SK-N-SH treated with all-trans-retinoic acid at 6 μM for 48 hours (cell line): ENCODE measurements at regions not wholly inside any gene's neighbourhood (a gene's known extent, or its start where the extent isn't known, plus 50 kb on each side); places are given as distances from the start of the nearest gene placed in this dataset.

Source experiments
- ARNTL ChIP-seq: fragments of 450-650 bp; formaldehyde crosslinking; IDR thresholded peaks from 2 replicates; pipeline ENCODE4 v1.5.0; 2020; ENCODE audit warnings: low read depth, mild to moderate bottlenecking, moderate library complexity, borderline replicate concordance
- ISL1 ChIP-seq: fragments of 250-450 bp; sonication (Bioruptor Pico); IDR thresholded peaks from 2 replicates; pipeline ENCODE4 v2.1.2; 2022; ENCODE audit warnings: mild to moderate bottlenecking, moderate library complexity
- OSR1 ChIP-seq: fragments of 250-450 bp; sonication (Bioruptor Pico); IDR thresholded peaks from 2 replicates; pipeline ENCODE4 v1.8.0; 2022; ENCODE audit warnings: moderate library complexity, mild to moderate bottlenecking, inconsistent platforms
- PATZ1 ChIP-seq: fragments of 250-450 bp; sonication (Bioruptor Pico); IDR thresholded peaks from 2 replicates; pipeline ENCODE4 v1.8.0; 2020; ENCODE audit warnings: mild to moderate bottlenecking, moderate library complexity, borderline replicate concordance
- ZC3H10 ChIP-seq: fragments of 250-450 bp; sonication (Bioruptor Pico); IDR thresholded peaks from 2 replicates; pipeline ENCODE4 v1.5.1; 2021; ENCODE audit warnings: mild to moderate bottlenecking, moderate library complexity
- ZFP30 ChIP-seq: fragments of 450-650 bp; formaldehyde crosslinking; IDR thresholded peaks from 2 replicates; pipeline ENCODE4 v1.5.0; 2022; ENCODE audit warnings: mild to moderate bottlenecking, moderate library complexity
- ZNF565 ChIP-seq: fragments of 450-650 bp; formaldehyde crosslinking; conservative IDR thresholded peaks from 2 replicates; pipeline ENCODE4 v1.5.0; 2020; ENCODE audit warnings: low read depth, mild to moderate bottlenecking, moderate library complexity
- ZNF70 ChIP-seq: fragments of 450-650 bp; formaldehyde crosslinking; IDR thresholded peaks from 2 replicates; pipeline ENCODE4 v1.5.0; 2020; ENCODE audit warnings: mild to moderate bottlenecking, moderate library complexity
- ZNF8 ChIP-seq: fragments of 450-650 bp; formaldehyde crosslinking; IDR thresholded peaks from 2 replicates; pipeline ENCODE4 v1.5.0; 2020; ENCODE audit warnings: mild to moderate bottlenecking, moderate library complexity
- TF ChIP-seq, protein P1 (sequence below): fragments of 250-450 bp; sonication (Bioruptor Pico); IDR thresholded peaks from 2 replicates; pipeline ENCODE4 v1.5.1; 2020; ENCODE audit warnings: low read depth, mild to moderate bottlenecking, moderate library complexity

- no peak for TF ChIP-seq ARNTL
- TF ChIP-seq PATZ1 (CRISPR knock-in tag) = no peak
- TF ChIP-seq, protein P1, sequence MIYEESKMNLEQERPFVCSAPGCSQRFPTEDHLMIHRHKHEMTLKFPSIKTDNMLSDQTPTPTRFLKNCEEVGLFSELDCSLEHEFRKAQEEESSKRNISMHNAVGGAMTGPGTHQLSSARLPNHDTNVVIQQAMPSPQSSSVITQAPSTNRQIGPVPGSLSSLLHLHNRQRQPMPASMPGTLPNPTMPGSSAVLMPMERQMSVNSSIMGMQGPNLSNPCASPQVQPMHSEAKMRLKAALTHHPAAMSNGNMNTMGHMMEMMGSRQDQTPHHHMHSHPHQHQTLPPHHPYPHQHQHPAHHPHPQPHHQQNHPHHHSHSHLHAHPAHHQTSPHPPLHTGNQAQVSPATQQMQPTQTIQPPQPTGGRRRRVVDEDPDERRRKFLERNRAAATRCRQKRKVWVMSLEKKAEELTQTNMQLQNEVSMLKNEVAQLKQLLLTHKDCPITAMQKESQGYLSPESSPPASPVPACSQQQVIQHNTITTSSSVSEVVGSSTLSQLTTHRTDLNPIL (CRISPR knock-in tag) = no peak
- no peak for TF ChIP-seq ZNF70 (CRISPR knock-in tag)
- TF ChIP-seq ISL1 (CRISPR knock-in tag) = no peak
- no peak for TF ChIP-seq ZFP30 (CRISPR knock-in tag)
- TF ChIP-seq ZNF565 = no peak
- TF ChIP-seq ZNF8 (CRISPR knock-in tag) = no peak
- no peak for TF ChIP-seq OSR1 (CRISPR knock-in tag)
- TF ChIP-seq ZC3H10 = no peak
Measured at GRCh38 chr14:97120204-97120603, 323.0 kb downstream of the VRK1 start.
